ENCODE measurements at regions not wholly inside any gene's neighbourhood (a gene's known extent, or its start where the extent isn't known, plus 50 kb on each side); places are given as distances from the start of the nearest gene placed in this dataset.

- no peaks in the 10 kb centered on the region for H3K4me1 ChIP-seq
- no peak for ATAC-seq
- H3K4me3 ChIP-seq, result no peak overlapping the region
- TF ChIP-seq EP300 (IDR thresholded peaks at IDR 0.05) (no peak), POLR2AphosphoS5 (IDR thresholded peaks at IDR 0.05) (no peak), CTCF (IDR thresholded peaks at IDR 0.05) (no peak), POLR2A (IDR thresholded peaks at IDR 0.05) (no peak)
- 62% methylated on average over 3 of the region's 15 CpGs; no CpG with 5 or more reads in 1 of the 2 donors for WGBS, 2 donors (ENCODE audit: low coverage in 1 of 2)
- H3K27me3 ChIP-seq, result peaks cover 18% of the 10 kb centered on the region
- H3K36me3 ChIP-seq, result no peaks in the 10 kb centered on the region
- H3K9me3 ChIP-seq, result peaks cover 0 to 14% (median 0%) of the 10 kb centered on the region in 3 donors
- H3K27ac ChIP-seq, result no peak overlapping the region
Measured at GRCh38 chr2:128493880-128494279, 175.2 kb upstream of the HS6ST1 start.

DNA sequence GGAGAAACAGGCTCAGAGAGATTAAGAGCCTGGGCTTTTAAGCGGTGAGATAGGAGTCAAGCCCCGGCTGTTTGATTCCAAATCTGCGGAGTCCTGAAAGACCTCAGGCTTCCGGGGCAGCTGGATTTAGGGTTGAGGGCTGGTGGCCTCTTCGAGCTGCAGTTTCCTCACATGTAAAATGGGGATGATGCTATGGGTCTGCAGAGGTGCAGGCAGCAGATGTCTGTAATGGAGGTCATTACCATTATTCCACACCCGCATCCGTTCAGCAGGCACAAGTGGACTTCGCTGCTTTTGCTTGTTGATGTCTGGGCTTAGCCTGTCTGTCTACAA is 175.6 kb upstream of the HS6ST1 start:
- no peaks in the 10 kb centered on the region for H3K36me3 ChIP-seq
- ATAC-seq, result no peak
- no peak overlapping the region for H3K4me3 ChIP-seq
- 65 to 83% methylated on average over 6 to 8 of the region's 8 CpGs for WGBS, 2 donors (ENCODE audit: low coverage in 1 of 2)
- H3K9me3 ChIP-seq, result peaks cover 0 to 14% (median 0%) of the 10 kb centered on the region in 3 donors
- no peak overlapping the region for H3K27ac ChIP-seq
- no peaks in the 10 kb centered on the region for H3K4me1 ChIP-seq
- peaks cover 18% of the 10 kb centered on the region for H3K27me3 ChIP-seq
- TF ChIP-seq POLR2A (IDR thresholded peaks at IDR 0.05), result no peak
- no peak for TF ChIP-seq CTCF (IDR thresholded peaks at IDR 0.05)
- no peak for TF ChIP-seq EP300 (IDR thresholded peaks at IDR 0.05)
- TF ChIP-seq POLR2AphosphoS5 (IDR thresholded peaks at IDR 0.05), result no peak

- ATAC-seq, result no peak
- WGBS, 2 donors (ENCODE audit: low coverage in 1 of 2), result 30 to 76% methylated on average over 7 to 9 of the region's 13 CpGs
- TF ChIP-seq POLR2A (IDR thresholded peaks at IDR 0.05), result no peak
- no peak for TF ChIP-seq EP300 (IDR thresholded peaks at IDR 0.05)
- no peak for TF ChIP-seq CTCF (IDR thresholded peaks at IDR 0.05)
- no peak for TF ChIP-seq POLR2AphosphoS5 (IDR thresholded peaks at IDR 0.05)
- peaks cover 18% of the 10 kb centered on the region for H3K27me3 ChIP-seq
- H3K9me3 ChIP-seq, result peaks cover 0 to 14% (median 0%) of the 10 kb centered on the region in 3 donors
- H3K4me3 ChIP-seq, result no peak overlapping the region
- H3K27ac ChIP-seq, result no peak overlapping the region
- H3K36me3 ChIP-seq, result no peaks in the 10 kb centered on the region
- no peaks in the 10 kb centered on the region for H3K4me1 ChIP-seq
Measured at GRCh38 chr2:128494640-128495321, 176.1 kb upstream of the HS6ST1 start.

DNA sequence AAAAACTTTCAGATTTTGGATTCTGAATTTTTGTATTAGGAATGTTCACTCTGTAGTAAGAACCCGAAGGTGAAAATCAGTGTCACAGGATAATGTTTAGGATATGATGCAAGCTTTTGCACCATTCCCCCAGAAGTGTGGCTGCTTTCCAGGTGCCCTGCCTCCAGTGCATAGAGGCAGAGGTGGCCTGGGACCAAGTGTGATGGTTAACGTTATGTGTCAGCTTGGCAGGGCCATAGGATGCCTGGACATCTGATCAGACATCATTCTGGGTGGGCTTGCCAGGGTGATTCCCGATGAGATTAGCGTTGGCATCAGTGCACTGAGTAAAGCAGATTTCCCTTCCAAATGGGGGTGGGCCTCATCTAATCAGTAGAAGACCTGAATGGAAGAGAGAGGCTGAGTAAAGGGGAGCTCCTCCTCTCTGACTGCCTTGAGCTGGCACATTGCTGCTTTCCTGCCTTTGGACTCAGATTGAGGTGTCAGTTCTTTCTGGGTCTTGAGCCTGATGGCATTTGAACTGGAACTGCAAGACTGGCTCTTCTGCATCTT is 177.4 kb upstream of the HS6ST1 start:
- Histone ChIP-seq H3K9me3 (peaks cover 0 to 14% (median 0%) of the 10 kb centered on the region in 3 donors), H3K4me3 (no peak overlapping the region), H3K27me3 (peaks cover 18% of the 10 kb centered on the region), H3K4me1 (no peaks in the 10 kb centered on the region), H3K27ac (no peak overlapping the region), H3K36me3 (no peaks in the 10 kb centered on the region)
- ATAC-seq, result no peak
- TF ChIP-seq POLR2AphosphoS5 (IDR thresholded peaks at IDR 0.05) (no peak), POLR2A (IDR thresholded peaks at IDR 0.05) (no peak), EP300 (IDR thresholded peaks at IDR 0.05) (no peak), CTCF (IDR thresholded peaks at IDR 0.05) (no peak)
- WGBS, 2 donors (ENCODE audit: low coverage in 1 of 2), result 83 to 87% methylated on average over 3 of the region's 4 CpGs

GRCh38 chr2:128496700-128497099 is 178.0 kb upstream of the HS6ST1 start:
- no peak overlapping the region for H3K4me3 ChIP-seq
- H3K4me1 ChIP-seq, result no peaks in the 10 kb centered on the region
- H3K36me3 ChIP-seq, result no peaks in the 10 kb centered on the region
- 96% methylated on average over 2 of the region's 2 CpGs; no CpG with 5 or more reads in 1 of the 2 donors for WGBS, 2 donors (ENCODE audit: low coverage in 1 of 2)
- TF ChIP-seq EP300 (IDR thresholded peaks at IDR 0.05), result no peak
- TF ChIP-seq CTCF (IDR thresholded peaks at IDR 0.05), result no peak
- no peak for TF ChIP-seq POLR2A (IDR thresholded peaks at IDR 0.05)
- no peak for TF ChIP-seq POLR2AphosphoS5 (IDR thresholded peaks at IDR 0.05)
- ATAC-seq, result no peak
- no peak overlapping the region for H3K27ac ChIP-seq
- H3K9me3 ChIP-seq, result peaks cover 0 to 14% (median 0%) of the 10 kb centered on the region in 3 donors
- H3K27me3 ChIP-seq, result peaks cover 18% of the 10 kb centered on the region

Data from gastroesophageal sphincter (tissue), 4 donors.